NCI-H1436 treated with DMSO at 0.1 percent for 48 hours (cell line): ENCODE measurements at regions not wholly inside any gene's neighbourhood (a gene's known extent, or its start where the extent isn't known, plus 50 kb on each side); places are given as distances from the start of the nearest gene placed in this dataset.
A peak's percentile ranks its signal among the peaks of the same experiment; 100 is the strongest.

Experiments
- DNase-seq: peaks from one replicate; lab custom pipeline; 2025; lab: John Stamatoyannopoulos, UW

- no peak for DNase-seq
Measured at GRCh38 chr7:45455662-45456061, 118.5 kb upstream of the ADCY1 start.

GRCh38 chr7:45456105-45456504, 118.1 kb upstream of the ADCY1 start:
- no peak for DNase-seq

- DNase-seq: no peak
Measured at GRCh38 chr7:45456747-45457524, 117.2 kb upstream of the ADCY1 start.

GRCh38 chr7:45457591-45457990, 116.6 kb upstream of the ADCY1 start:
- DNase-seq: peak; percentile 45

GRCh38 chr7:45459476-45459875, 114.7 kb upstream of the ADCY1 start:
- peak; percentile 61 for DNase-seq

GRCh38 chr7:45460379-45460778, 113.8 kb upstream of the ADCY1 start:
- DNase-seq: no peak

- no peak for DNase-seq
Measured at GRCh38 chr7:45461026-45461425, 113.1 kb upstream of the ADCY1 start.

GRCh38 chr7:45469103-45469502, 105.1 kb upstream of the ADCY1 start:
- DNase-seq: no peak

- DNase-seq: no peak
Measured at GRCh38 chr7:45470031-45470430, 104.1 kb upstream of the ADCY1 start.

- no peak for DNase-seq
Measured at GRCh38 chr7:45479781-45480180, 94.4 kb upstream of the ADCY1 start.

- no peak for DNase-seq
Measured at GRCh38 chr7:45482451-45482850, 91.7 kb upstream of the ADCY1 start.

GRCh38 chr7:45484094-45484493, 90.1 kb upstream of the ADCY1 start:
- no peak for DNase-seq

- no peak for DNase-seq
Measured at GRCh38 chr7:45486575-45486974, 87.6 kb upstream of the ADCY1 start.

GRCh38 chr7:45494885-45495284, 79.3 kb upstream of the ADCY1 start:
- no peak for DNase-seq

- no peak for DNase-seq
Measured at GRCh38 chr7:45495618-45496017, 78.5 kb upstream of the ADCY1 start.

GRCh38 chr7:45500257-45500656, 73.9 kb upstream of the ADCY1 start:
- no peak for DNase-seq

GRCh38 chr7:45501791-45502190, 72.4 kb upstream of the ADCY1 start:
- DNase-seq: no peak

- DNase-seq: no peak
Measured at GRCh38 chr7:45506059-45506458, 68.1 kb upstream of the ADCY1 start.

GRCh38 chr7:45509222-45509621, 64.9 kb upstream of the ADCY1 start:
- DNase-seq: no peak

GRCh38 chr7:45511721-45512597, 62.2 kb upstream of the ADCY1 start:
- no peak for DNase-seq

GRCh38 chr7:45514944-45515343, 59.2 kb upstream of the ADCY1 start:
- DNase-seq: no peak

GRCh38 chr7:45515346-45515745, 58.8 kb upstream of the ADCY1 start:
- no peak for DNase-seq
